SH-SY5Y (cell line): ENCODE measurements at regions not wholly inside any gene's neighbourhood (a gene's known extent, or its start where the extent isn't known, plus 50 kb on each side); places are given as distances from the start of the nearest gene placed in this dataset.

Experiments used
- GATA2 ChIP-seq: IDR thresholded peaks from 2 replicates; pipeline ENCODE4 v1.6.1; 2011; ENCODE audit warnings: mild to moderate bottlenecking, low read depth, low read length
- GATA3 ChIP-seq: IDR thresholded peaks from 2 replicates; pipeline ENCODE4 v1.6.1; 2011; ENCODE audit warnings: low read depth, mild to moderate bottlenecking, low read length, moderate library complexity

- no peak for TF ChIP-seq GATA2
- no peak for TF ChIP-seq GATA3
These were observed 229.8 kb upstream of the KIRREL3 start for GRCh38 chr11:127230392-127230791.

- TF ChIP-seq GATA2: no peak
- no peak for TF ChIP-seq GATA3
These were observed 226.4 kb upstream of the KIRREL3 start for GRCh38 chr11:127226949-127227348.

GRCh38 chr11:127226380-127226779 lies 225.8 kb upstream of the KIRREL3 start:
- TF ChIP-seq GATA3 (no peak), GATA2 (no peak)

- no peak for TF ChIP-seq GATA3
- no peak for TF ChIP-seq GATA2
These were observed 225.0 kb upstream of the KIRREL3 start for GRCh38 chr11:127225619-127226018.

GRCh38 chr11:127224276-127224675 lies 223.7 kb upstream of the KIRREL3 start:
- TF ChIP-seq GATA2 (no peak), GATA3 (no peak)

- TF ChIP-seq GATA3 (no peak), GATA2 (no peak)
These were observed 223.1 kb upstream of the KIRREL3 start for GRCh38 chr11:127223633-127224032.

GRCh38 chr11:127223026-127223425 lies 222.5 kb upstream of the KIRREL3 start:
- no peak for TF ChIP-seq GATA3
- no peak for TF ChIP-seq GATA2

- TF ChIP-seq GATA3: no peak
- no peak for TF ChIP-seq GATA2
These were observed 219.1 kb upstream of the KIRREL3 start for GRCh38 chr11:127219704-127220103.

- no peak for TF ChIP-seq GATA2
- TF ChIP-seq GATA3: no peak
These were observed 217.7 kb upstream of the KIRREL3 start for GRCh38 chr11:127218275-127218608.

GRCh38 chr11:127217452-127218274 lies 217.1 kb upstream of the KIRREL3 start:
- TF ChIP-seq GATA3 (no peak), GATA2 (no peak)

GRCh38 chr11:127205688-127206217 lies 205.2 kb upstream of the KIRREL3 start:
- no peak for TF ChIP-seq GATA3
- no peak for TF ChIP-seq GATA2

GRCh38 chr11:127203490-127203889 lies 202.9 kb upstream of the KIRREL3 start:
- TF ChIP-seq GATA3 (no peak), GATA2 (no peak)

GRCh38 chr11:127202105-127202504 lies 201.5 kb upstream of the KIRREL3 start:
- TF ChIP-seq GATA2 (no peak), GATA3 (no peak)

GRCh38 chr11:127199306-127199801 lies 198.8 kb upstream of the KIRREL3 start:
- no peak for TF ChIP-seq GATA3
- no peak for TF ChIP-seq GATA2

GRCh38 chr11:127195501-127196120 lies 195.0 kb upstream of the KIRREL3 start:
- TF ChIP-seq GATA2 (no peak), GATA3 (no peak)

GRCh38 chr11:127194521-127194920 lies 194.0 kb upstream of the KIRREL3 start:
- 0 out of 2 replicates have a peak, but pooled peaks have one; percentile 41 for TF ChIP-seq GATA2
- TF ChIP-seq GATA3: no peak
